ENCODE measurements at regions not wholly inside any gene's neighbourhood (a gene's known extent, or its start where the extent isn't known, plus 50 kb on each side); places are given as distances from the start of the nearest gene placed in this dataset.

DNA sequence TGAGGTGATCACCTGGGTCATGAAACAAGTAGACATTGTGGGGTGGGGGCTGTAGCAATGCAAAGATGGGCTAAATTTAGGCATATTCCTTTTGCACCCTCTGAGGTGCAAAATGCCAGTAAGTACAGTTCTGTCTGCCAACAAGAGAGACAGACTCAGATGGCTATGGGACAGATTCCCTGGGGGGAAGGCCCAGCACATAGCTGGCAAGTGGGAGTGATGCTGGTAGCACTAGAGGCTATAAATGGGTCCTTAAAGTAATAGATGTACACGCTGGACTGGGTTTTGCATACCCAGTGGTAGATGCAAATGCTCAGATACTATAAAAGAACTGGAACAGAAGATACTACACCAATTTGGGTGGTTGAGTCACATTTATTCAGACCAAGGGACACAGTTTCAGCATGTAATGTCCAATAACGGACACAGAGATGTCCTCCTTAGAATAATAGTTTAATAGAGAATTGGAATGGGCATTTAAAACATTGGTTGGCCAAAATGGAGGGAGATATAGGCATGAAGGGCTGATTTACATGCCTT, 67.4 kb upstream of the RNU6-1 start:
- DNase-seq (ENCODE audit: low read depth, low spot score) (no peak), FAIRE-seq (no peak)
- Histone ChIP-seq H4K20me1 (ENCODE audit: control insufficient read depth, extremely low read depth, insufficient read depth, low read length) (no peaks in the 10 kb centered on the region), H3K4me2 (ENCODE audit: control insufficient read depth, extremely low read depth, insufficient read depth, low read depth, low read length) (no peak overlapping the region), H3K36me3 (ENCODE audit: control insufficient read depth in 2 of 2, extremely low read depth in 1 of 2, insufficient read depth in 2 of 2, low read length in 2 of 2) (no peaks in the 10 kb centered on the region), H3K27ac (ENCODE audit: control insufficient read depth, insufficient read depth, low read length) (no peak overlapping the region), H3K9me3 (ENCODE audit: control insufficient read depth, low read depth, low read length) (no peaks in the 10 kb centered on the region), H3K9ac (ENCODE audit: control insufficient read depth, extremely low read depth, insufficient read depth, low read length) (no peak overlapping the region), H3K4me1 (ENCODE audit: control insufficient read depth, extremely low read depth, insufficient read depth, low read length) (no peaks in the 10 kb centered on the region), H3K27me3 (ENCODE audit: control insufficient read depth, extremely low read depth, insufficient read depth, low read length) (no peaks in the 10 kb centered on the region), H3K4me3 (ENCODE audit: control insufficient read depth in 2 of 3, extremely low read depth in 1 of 3, insufficient read depth in 2 of 3, low read depth in 1 of 3, low read length in 3 of 3) (no peak overlapping the region), H2AFZ (ENCODE audit: control insufficient read depth, low read length) (no peak overlapping the region), H3K9me1 (ENCODE audit: control insufficient read depth, extremely low read depth, insufficient read depth, low read length) (no peaks in the 10 kb centered on the region), H3K79me2 (ENCODE audit: control insufficient read depth, insufficient read depth, low read length) (no peaks in the 10 kb centered on the region)
- dilution Hi-C loops (cut with MboI; ENCODE audit: extremely low pct_ligation_motif_present, low sequenced_read_pairs), result no loop called here
- no peak for TF ChIP-seq EZH2 (IDR thresholded peaks at IDR 0.05; ENCODE audit: low read length)
- TF ChIP-seq, protein P1, sequence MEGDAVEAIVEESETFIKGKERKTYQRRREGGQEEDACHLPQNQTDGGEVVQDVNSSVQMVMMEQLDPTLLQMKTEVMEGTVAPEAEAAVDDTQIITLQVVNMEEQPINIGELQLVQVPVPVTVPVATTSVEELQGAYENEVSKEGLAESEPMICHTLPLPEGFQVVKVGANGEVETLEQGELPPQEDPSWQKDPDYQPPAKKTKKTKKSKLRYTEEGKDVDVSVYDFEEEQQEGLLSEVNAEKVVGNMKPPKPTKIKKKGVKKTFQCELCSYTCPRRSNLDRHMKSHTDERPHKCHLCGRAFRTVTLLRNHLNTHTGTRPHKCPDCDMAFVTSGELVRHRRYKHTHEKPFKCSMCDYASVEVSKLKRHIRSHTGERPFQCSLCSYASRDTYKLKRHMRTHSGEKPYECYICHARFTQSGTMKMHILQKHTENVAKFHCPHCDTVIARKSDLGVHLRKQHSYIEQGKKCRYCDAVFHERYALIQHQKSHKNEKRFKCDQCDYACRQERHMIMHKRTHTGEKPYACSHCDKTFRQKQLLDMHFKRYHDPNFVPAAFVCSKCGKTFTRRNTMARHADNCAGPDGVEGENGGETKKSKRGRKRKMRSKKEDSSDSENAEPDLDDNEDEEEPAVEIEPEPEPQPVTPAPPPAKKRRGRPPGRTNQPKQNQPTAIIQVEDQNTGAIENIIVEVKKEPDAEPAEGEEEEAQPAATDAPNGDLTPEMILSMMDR (optimal IDR thresholded peaks at IDR 0.05 in 1 of 3, IDR thresholded peaks at IDR 0.05 in 1 of 3, conservative IDR thresholded peaks at IDR 0.05 in 1 of 3; ENCODE audit: extremely low read depth in 1 of 3, insufficient read depth in 2 of 3, low read length in 3 of 3), result no peak

DNA sequence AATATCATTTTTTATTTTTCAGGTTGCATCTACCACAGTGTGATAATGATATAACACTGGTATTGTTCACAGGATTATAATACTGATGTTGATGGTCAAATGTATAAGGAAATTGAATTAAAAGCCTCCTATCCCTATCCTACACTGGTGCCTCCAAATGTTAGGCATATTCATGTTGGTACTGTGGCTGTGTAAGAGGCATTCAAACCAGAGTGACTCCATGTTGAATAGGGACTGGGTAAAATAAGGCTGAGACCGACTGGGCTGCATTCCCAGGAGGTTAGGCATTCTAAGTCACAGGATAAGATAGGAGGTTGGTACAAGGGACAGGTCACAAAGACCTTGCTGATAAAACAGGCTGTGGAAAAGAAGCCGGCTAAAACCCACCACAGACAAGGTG, 68.9 kb upstream of the RNU6-1 start:
- Histone ChIP-seq H2AFZ (ENCODE audit: control insufficient read depth, low read length) (no peak overlapping the region), H3K9me1 (ENCODE audit: control insufficient read depth, extremely low read depth, insufficient read depth, low read length) (no peaks in the 10 kb centered on the region), H3K79me2 (ENCODE audit: control insufficient read depth, insufficient read depth, low read length) (no peaks in the 10 kb centered on the region), H3K9ac (ENCODE audit: control insufficient read depth, extremely low read depth, insufficient read depth, low read length) (no peak overlapping the region), H3K36me3 (ENCODE audit: control insufficient read depth in 2 of 2, extremely low read depth in 1 of 2, insufficient read depth in 2 of 2, low read length in 2 of 2) (no peaks in the 10 kb centered on the region), H3K27me3 (ENCODE audit: control insufficient read depth, extremely low read depth, insufficient read depth, low read length) (no peaks in the 10 kb centered on the region), H3K9me3 (ENCODE audit: control insufficient read depth, low read depth, low read length) (no peaks in the 10 kb centered on the region), H3K4me2 (ENCODE audit: control insufficient read depth, extremely low read depth, insufficient read depth, low read depth, low read length) (no peak overlapping the region), H3K4me1 (ENCODE audit: control insufficient read depth, extremely low read depth, insufficient read depth, low read length) (no peaks in the 10 kb centered on the region), H3K27ac (ENCODE audit: control insufficient read depth, insufficient read depth, low read length) (no peak overlapping the region), H3K4me3 (ENCODE audit: control insufficient read depth in 2 of 3, extremely low read depth in 1 of 3, insufficient read depth in 2 of 3, low read depth in 1 of 3, low read length in 3 of 3) (no peak overlapping the region), H4K20me1 (ENCODE audit: control insufficient read depth, extremely low read depth, insufficient read depth, low read length) (no peaks in the 10 kb centered on the region)
- DNase-seq (ENCODE audit: low read depth, low spot score) (no peak), FAIRE-seq (no peak)
- TF ChIP-seq EZH2 (IDR thresholded peaks at IDR 0.05; ENCODE audit: low read length), result no peak
- TF ChIP-seq, protein P1 (optimal IDR thresholded peaks at IDR 0.05 in 1 of 3, IDR thresholded peaks at IDR 0.05 in 1 of 3, conservative IDR thresholded peaks at IDR 0.05 in 1 of 3; ENCODE audit: extremely low read depth in 1 of 3, insufficient read depth in 2 of 3, low read length in 3 of 3), result no peak
- dilution Hi-C loops (cut with MboI; ENCODE audit: extremely low pct_ligation_motif_present, low sequenced_read_pairs), result no loop called here
